NCI-H2171 treated with DMSO at 0.1 percent for 48 hours (cell line): ENCODE measurements at regions not wholly inside any gene's neighbourhood (a gene's known extent, or its start where the extent isn't known, plus 50 kb on each side); places are given as distances from the start of the nearest gene placed in this dataset.

Source experiments
- DNase-seq: peaks from one replicate; lab custom pipeline; 2025; lab: John Stamatoyannopoulos, UW

DNA sequence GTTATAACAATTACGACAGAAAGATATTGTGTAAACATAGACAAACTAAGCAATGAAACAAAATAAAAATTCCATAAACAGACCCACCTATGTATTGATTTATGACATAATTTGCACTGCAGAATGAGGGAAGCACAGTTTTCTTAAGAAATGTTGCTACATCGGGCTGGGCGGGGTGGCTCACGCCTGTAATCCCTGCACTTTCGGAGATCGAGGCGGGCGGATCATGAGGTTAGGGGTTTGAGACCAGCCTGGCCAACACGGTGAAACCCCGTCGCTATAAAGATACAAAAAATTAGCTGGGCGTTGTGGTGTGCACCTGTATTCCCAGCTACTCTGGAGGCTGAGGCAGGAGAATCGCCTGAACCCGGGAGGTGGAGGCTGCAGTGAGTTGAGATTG, 1344.4 kb upstream of the WWC1 start:
- DNase-seq, result no peak

DNA sequence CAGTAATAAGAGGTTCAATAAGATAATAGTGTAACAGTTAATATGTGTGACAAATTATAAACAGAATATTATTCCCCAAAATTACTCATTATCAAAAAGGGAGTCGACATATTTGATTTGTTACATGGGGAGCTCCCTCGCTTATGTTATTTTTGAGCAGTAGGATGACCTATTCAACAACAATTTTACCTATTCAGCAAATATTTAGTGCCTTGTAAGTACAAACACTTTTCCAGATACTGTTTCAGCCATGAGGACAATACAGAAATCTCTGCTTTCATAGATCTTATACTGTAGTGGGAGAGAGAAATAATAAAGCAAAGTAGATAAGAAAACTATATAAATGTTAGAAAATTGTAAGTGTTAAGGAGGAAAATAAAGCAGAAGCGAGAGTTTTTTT, 1342.8 kb upstream of the WWC1 start:
- DNase-seq, result no peak

DNA sequence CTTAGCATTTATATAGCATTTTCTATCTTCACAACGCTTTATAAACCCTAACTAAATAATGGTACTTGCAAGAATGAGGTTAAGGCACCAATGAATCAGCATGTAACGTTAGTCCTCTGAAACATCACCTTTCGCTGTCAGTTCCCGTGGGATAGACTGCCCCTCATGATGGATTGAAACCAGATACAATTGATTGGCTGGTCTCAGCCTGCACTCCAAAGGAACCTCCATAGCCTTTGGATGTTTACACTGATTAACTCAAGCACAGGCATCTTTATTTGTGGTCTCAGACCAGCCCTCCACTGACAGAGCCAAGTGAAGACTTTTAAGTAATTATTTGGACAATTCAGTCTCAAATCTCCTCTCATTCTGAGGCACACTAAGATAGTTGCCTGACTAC, 1339.4 kb upstream of the WWC1 start:
- no peak for DNase-seq

DNA sequence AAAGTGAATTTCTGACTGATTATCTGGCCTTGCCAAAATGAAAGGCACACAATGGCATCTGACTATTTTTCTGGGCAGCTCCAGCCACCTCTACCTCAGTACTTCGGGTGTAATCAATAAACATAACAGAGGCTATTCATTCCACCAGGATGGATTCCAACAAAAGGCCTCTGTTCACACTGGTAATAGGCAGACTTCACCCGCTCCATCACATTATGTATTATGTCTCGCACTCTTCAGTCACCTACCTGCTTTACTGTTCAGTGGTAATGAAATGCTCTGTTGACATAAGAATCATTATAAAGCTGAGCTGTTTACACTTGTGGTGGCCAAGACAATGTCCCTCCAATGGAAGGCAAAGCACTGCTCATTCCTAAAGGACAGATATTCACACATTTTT, 1333.7 kb upstream of the WWC1 start:
- no peak for DNase-seq

DNA sequence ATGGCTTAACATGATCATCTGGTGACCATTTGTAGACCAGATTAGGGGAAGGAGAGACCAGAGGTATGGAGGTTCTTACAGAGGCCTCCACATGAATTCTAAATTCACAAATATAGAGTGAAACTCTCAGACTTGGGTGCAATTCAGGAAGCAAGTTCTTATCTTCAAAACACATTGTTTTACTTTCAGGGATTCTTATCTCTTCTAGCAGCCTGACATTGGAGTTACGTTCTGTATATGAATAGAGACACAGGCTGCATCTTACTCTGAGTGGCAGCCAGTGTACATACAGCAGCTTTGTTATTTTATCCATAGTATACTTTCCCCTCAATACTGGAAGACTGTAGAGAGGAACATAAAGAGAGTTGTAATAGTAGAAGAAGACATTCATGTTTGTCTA, 1331.7 kb upstream of the WWC1 start:
- DNase-seq, result no peak

DNA sequence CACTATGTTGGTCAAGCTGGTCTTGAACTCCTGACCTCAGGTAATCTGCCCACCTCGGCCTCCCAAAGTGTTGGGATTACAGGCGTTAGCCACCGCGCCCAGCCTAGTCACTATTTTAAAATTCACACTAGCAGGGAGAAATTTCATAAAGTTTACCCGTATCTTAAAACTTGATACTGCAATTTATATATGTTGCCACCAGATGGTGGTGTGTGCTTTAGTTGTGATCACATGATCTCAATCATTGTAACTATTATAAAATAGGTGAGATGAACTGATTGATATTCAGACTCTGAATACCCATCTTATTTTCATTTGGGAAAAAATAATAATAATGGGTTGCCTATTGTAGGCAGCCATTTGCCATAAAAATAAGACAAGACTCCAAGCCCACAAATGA, 1330.4 kb upstream of the WWC1 start:
- no peak for DNase-seq

DNA sequence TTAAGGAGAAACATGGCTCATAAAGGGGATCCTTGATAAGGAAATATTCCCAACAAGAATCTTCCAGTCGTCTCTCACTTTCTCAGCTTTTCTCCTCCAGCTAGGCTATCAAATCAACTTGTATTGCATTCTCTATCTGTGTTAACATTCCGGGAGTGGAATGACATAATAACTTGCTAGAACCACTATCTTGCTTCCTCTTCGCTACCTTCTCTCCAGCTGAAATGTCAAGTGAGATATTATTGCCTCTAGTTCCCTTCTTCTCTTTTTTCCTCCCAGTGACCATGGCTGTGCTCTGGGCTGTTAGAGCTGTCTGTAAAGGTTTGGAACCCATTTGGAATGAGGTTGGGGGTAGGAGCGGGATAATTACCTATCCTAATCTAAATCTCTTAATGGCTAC, 1329.5 kb upstream of the WWC1 start:
- no peak for DNase-seq

DNA sequence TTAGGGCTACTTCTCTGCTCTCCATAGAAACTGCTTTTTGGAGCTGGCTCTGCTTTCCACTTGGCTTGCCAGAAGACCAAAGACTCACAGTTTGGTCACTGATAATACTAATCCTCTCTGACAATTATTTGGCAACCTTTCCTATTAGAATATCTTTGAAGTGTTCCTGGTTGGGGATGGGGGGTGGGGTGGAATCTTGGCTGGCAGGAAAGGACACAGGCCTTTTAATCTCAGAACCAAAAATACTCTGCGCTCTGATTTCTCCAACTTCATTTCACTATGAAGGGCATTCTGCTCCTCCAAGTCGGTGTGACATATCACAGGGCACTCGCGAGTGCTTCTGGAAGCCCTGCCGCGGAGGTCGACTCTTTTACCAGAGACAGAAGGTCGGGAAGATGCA, 1329.0 kb upstream of the WWC1 start:
- DNase-seq, result no peak

DNA sequence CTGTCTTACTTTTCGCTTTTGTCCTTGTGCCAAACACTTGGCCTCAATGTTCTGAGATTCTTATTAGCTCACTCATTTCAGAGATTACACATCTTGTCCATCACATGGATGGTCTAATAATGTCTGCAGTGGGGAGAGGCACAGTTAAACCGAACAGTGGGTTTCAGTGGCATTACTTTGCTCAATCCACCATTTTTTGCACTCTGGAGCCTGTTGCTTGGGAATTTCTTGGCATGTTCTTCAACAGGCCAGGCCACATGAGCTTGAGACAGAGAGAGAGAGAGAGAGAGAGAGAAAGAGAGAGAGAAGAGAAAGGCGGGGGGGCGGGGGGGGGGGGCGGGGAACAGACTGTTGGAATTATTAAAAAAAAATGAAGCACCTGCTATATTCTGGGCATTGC, 1327.8 kb upstream of the WWC1 start:
- no peak for DNase-seq

DNA sequence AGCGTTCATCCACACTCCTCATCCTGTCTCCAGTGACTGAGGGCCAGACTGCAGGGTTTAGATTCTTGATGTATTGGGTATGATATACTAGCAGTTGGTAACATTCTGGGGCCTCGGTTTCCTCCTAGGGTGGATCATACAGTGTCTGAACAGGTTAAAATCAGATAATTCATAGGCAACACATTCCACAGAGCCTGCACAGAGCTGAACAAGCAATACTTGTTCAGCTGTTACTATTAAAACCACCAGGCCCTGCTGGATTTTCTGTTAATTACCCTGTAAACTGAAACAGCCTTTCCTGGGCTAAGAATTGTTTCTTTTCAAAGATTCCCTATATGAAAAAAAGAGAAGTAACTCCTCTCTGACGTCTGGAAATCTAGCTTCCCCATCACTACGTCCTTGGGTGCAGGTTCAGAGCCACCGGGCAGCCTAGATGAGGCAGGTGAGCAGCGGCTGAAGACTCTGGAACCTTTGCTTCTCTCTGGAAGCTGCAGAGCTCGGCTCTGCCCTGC, 1313.5 kb upstream of the WWC1 start:
- DNase-seq, result no peak

DNA sequence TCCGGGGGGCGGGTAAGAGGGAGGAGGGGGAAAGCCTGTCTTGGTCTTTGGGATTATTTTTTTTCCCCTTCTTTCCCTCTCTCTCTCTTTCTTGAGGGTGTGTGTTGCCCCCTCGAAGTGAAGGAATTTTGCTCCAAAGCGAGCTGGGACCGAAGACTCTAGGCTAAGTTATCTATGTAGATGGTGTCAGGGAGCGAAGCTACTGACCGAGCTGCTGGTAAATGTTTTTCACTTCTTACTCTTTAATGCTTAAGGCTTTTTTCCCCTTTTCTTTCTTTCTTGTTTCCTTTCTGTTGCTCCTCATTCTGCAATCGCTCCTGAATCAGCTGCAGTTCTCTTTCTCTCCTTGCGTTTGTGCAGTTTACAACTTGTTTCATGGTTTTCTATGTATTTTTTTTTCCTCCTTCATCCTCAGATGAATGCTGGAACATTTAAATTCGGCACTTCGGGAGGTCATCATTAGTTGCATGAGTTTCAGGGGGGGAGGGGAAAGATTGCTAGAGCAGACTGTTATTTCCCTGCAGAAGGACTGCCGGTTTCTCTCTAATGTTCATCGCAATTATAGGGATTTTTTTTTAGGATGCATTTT, 1312.0 kb upstream of the WWC1 start:
- no peak for DNase-seq

DNA sequence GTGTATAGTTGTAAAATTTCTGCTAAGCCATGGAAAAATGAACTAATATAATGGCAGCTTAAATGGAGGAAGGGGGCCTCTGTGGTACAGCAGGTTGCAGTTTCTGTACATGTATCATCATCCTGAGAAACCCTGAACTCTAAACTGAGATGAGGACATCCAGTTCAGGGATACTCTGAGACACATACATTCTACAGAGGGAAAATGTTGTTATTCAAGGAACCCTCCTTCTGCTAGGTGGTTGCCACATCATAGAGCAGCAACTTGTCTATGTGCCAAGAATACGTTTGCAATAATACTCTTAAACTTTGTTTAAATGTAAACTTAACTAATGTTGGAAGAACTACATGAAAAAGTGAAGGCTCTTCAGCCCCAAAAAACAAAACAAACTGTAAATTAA, 1310.8 kb upstream of the WWC1 start:
- DNase-seq, result no peak

DNA sequence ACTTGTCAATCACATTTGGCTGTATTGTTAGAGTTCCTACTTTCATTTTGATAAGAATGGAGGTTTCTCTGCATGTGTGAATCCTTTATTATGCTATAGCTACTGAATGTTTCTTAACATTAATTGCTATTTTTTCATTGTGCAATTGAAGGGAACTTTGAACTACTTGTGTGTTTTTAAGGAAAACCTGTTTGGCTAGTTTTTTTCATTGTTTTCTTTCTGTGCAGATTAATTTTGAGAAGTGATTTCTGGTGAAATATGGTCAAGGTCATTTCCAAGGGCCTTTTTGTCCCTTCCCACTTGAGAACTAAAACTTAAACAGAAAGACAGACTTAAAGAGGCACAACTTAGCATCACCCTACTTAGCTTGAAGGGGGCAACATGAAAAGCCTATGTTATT, 1309.2 kb upstream of the WWC1 start:
- no peak for DNase-seq

DNA sequence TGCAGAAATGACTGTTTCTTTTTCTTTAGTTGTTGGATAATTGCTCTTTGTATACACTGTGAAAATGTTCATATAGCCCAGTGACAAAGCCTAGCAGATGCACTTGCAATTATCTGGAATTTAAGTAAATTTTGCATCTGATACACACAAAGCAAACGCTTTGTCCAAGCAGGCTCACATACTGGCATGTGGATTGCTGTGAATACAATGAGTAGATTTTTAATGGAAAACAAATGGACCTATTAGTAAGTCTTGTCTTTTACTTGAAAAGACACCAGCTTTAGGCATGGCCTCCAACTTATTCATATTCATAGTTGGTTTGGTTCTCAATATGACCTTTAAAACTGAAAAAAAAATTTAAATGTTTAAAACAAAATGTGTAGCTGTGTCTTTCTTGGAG, 1299.8 kb upstream of the WWC1 start:
- no peak for DNase-seq

DNA sequence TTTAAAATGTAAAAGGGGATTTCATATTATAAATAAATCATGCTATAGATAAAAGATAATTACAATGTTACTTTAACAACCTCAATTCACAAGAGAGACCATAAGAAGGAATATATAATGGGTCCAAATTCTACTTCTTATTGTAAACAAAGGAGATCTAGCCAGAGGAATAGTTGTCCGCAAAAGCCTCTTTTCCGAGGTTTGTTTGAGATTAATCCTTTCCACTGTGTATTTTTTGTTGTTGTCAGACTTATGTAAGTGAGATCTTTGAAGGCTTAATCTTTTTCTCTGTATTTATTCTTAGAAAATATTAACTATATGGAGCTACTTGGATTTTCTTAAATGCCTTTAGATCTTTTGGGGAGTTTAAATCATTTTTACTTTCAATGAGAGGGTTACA, 1299.3 kb upstream of the WWC1 start:
- no peak for DNase-seq

DNA sequence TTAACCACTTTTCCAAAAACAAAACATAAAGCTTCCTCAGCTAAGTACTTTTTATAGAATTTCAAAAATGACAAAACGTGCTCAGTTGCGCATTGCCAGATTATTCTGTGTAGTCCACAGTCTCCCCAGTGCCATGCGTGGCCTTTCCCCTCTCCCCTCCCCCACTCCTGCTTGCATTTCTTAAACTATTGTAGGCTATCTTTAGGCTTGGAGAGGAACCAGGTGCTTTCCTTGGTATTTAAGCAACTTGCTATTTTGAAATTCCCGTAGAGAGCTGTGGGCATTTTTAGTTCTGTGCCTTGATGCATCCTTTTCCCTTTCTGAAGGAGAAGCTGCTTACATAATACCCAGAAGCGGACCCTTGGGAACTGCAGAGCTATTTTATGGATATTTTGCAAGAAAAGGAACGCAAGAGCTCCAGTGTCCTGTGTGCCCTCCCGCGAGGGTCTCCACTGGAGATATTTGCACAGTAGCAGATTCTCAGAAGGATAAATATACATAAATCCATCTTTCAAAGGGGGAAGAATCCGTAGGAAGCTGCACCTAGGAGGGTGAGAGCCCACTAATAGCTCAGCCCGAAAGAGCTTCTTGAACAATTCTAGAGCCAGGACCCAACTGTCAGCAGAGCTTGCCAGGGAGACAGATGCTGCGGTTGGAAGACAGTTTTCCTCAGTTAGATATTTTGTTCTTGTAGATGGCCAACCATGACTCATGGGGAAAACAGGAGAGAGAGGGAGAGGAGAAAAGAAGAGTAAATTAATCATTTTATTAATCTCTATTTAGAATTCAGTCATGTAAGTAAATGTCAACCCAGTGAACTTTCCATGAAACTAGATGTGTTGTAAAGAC, 1298.3 kb upstream of the WWC1 start:
- DNase-seq, result no peak

DNA sequence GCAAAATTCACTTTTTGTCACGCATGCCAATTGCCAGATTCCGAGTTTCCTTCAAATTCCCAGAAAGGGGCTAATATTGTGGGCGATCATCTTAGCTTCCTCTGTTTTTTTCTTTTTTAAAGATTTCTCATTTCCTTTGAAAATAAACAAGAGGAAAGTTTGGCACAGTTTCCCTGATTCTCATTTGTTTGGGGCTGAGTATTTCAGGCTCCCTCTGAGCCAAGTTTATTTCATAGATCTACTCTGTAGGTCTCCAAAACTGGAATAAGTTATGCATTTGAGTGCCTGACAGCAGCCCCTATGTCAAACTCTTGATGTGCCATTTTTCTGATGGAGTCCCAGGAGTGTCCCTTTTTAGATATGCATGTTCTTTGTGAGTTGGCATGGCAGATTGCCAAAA, 1297.2 kb upstream of the WWC1 start:
- no peak for DNase-seq

DNA sequence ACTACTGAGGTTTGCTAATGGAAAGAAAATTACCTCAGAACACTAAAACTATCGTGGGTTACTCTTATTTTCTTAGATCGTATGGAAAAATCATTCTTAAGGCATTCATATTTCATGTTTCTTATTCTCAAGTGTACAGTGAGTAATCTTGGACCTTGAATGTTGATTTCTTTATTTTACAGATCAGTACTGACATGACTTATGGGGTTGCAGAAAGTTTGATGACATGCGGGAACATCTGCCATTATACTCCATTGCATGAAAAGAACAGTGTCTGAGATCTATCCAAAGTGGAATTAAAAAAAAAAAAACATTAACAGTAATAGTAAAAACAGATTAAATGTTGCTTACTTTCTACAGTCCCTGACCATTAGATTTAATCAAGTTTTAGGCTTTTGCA, 1290.2 kb upstream of the WWC1 start:
- no peak for DNase-seq

DNA sequence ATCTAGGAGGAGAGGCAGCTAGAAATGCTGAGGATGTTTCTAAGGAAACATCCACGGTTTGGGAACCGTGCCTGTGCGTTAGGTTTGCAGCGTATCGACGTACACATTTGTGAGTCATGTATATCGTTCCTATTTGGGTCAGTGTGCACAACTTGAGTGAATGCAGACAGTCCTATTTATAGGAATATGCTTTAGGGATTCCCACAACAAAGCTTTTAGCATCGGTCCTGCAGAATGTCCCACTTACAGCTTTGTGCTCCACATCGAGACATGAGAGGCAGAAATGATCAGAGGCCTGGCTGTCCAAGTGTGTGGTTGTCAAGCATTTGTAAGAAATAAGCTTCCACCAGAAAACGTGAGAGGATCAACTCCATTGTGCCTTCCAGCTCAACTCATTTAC, 1282.7 kb upstream of the WWC1 start:
- DNase-seq, result no peak

DNA sequence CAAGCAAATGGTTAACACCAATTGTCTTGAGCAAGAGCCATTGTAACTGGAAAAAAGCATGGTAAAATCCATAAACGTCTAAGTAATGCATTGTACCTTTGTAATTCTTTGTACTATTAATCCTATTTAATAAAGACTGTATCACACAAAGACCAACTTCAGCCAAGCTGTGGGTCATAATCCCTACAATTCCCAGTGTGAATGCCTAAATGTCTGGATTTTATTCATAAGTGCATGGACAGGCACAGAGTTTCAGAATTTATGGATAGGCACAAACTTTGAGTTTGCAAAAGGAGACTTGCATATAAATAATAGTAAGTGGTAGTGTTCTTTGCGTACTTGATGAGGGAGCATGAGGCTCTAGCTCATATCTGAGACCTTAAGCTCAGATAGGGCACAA, 1280.2 kb upstream of the WWC1 start:
- DNase-seq, result no peak

DNA sequence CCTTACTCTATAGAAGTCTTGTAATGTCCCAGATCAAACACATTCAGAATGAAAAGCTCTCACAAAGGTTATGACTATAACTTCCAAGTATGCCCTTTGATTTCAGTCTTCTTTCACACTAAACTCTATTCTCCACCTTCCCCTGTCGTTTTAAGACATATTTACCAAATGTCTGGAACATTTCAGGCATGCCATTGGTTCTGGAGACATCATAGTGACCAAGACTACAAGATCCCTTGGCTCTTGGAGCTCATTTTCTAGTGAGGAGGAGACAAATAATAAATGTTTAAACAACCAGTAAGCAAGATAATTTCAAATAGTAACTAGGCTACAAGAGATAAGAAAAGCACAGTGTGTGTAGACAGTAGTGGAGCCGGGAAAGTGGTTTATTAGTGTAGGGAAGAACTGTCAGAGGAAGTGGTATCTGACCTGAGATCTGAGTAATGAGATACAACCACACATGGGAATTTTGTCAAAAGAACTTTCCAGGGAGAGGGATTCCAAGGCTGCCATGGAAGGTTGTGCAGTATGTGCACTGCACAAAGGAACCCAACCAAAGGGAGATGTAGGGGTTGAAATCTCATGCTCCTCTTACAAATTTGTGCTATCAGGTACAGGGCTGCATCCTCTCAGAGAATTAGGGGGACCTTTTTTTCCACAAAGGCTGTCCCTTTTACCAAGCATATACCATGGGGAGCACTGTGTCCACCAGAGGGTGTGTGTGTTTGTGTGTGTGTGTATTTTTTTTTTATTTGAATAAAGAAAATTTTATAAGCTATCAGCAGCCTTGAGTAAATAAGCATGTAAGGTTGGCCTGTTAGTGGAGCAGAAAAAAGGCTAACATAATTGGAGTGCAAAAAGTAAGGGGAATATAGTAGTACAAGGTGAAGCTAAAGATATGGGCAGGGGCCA, 1279.1 kb upstream of the WWC1 start:
- no peak for DNase-seq

DNA sequence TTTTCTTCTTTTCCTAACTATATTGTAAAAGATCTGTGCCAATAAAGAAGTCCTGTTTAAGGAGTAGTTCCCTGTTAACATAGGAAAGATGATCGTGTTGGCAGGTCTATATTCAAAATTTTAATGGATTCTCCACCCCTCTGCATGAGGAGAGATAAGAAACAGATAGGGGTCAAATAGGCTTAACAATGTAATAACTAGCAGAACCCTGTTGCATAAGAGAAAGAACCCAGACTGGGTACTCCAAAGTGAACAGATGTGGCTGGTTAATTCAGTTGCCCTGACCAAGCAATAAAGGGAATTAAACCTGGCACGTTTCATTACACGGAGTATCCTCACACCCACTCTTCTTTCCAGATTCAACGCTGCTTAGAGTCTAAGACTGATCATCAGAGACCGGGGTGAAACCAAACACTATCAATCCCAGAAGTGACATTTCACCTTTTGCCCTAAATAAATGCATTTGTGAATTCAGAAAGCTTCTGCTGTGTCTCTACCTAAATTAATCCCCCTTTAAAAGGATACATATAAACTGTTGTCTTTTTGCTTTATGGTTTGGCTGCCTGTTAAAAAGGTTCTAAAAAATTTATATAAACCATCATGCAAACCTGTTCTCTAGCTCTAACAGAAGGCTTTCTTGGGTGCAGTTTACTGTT, 1276.9 kb upstream of the WWC1 start:
- DNase-seq, result no peak
